Lower leg skin (tissue), 3 donors: ENCODE measurements at regions not wholly inside any gene's neighbourhood (a gene's known extent, or its start where the extent isn't known, plus 50 kb on each side); places are given as distances from the start of the nearest gene placed in this dataset.

Source experiments
- CTCF ChIP-seq, 3 donors: fragments of 450-650 bp; IDR thresholded peaks; one replicate each; pipeline ENCODE4 v1.5.1; 2016; ENCODE audit warnings: antibody characterized with exemption in 3 of 3, mild to moderate bottlenecking in 3 of 3, moderate library complexity in 2 of 3
- POLR2A ChIP-seq, 2 donors: fragments of 450-650 bp; IDR thresholded peaks; one replicate each; pipeline ENCODE4 v1.6.1; 2016 to 2017; ENCODE audit warnings: antibody characterized with exemption in 2 of 2, mild to moderate bottlenecking in 1 of 2, moderate library complexity in 1 of 2

- TF ChIP-seq CTCF (IDR thresholded peaks at IDR 0.05) (no peak), POLR2A (IDR thresholded peaks at IDR 0.05) (no peak)
These were observed 121.3 kb downstream of the FOXI3 start for GRCh38 chr2:88331239-88331638.
